ENCODE measurements at regions not wholly inside any gene's neighbourhood (a gene's known extent, or its start where the extent isn't known, plus 50 kb on each side); places are given as distances from the start of the nearest gene placed in this dataset.

GRCh38 chr16:80283466-80284392, 257.1 kb upstream of the DYNLRB2 start:
- no peak for DNase-seq (ENCODE audit: low spot score)
- in situ Hi-C loops (cut with MboI; ENCODE audit: low pct_unique_long_range_greater_than_20kb, low sequenced_read_pairs, unreplicated experiment), result no loop called here
- no peak for TF ChIP-seq CTCF (IDR thresholded peaks at IDR 0.05; ENCODE audit: extremely low read depth, insufficient read depth, missing control alignments)

GRCh38 chr16:80280557-80280956, 260.2 kb upstream of the DYNLRB2 start:
- no peak for DNase-seq (ENCODE audit: low spot score)
- in situ Hi-C loops (cut with MboI; ENCODE audit: low pct_unique_long_range_greater_than_20kb, low sequenced_read_pairs, unreplicated experiment), result no loop called here
- TF ChIP-seq CTCF (IDR thresholded peaks at IDR 0.05; ENCODE audit: extremely low read depth, insufficient read depth, missing control alignments), result no peak

GRCh38 chr16:80279656-80280055, 261.1 kb upstream of the DYNLRB2 start:
- TF ChIP-seq CTCF (IDR thresholded peaks at IDR 0.05; ENCODE audit: extremely low read depth, insufficient read depth, missing control alignments), result no peak
- in situ Hi-C loops (cut with MboI; ENCODE audit: low pct_unique_long_range_greater_than_20kb, low sequenced_read_pairs, unreplicated experiment), result no loop called here

GRCh38 chr16:80277182-80277581, 263.6 kb upstream of the DYNLRB2 start:
- DNase-seq (ENCODE audit: low spot score), result no peak
- TF ChIP-seq CTCF (IDR thresholded peaks at IDR 0.05; ENCODE audit: extremely low read depth, insufficient read depth, missing control alignments), result no peak
- in situ Hi-C loops (cut with MboI; ENCODE audit: low pct_unique_long_range_greater_than_20kb, low sequenced_read_pairs, unreplicated experiment), result no loop called here

More at GRCh38 chr16:80279656-80280055, 261.1 kb upstream of the DYNLRB2 start:
- DNase-seq (ENCODE audit: low spot score), result no peak

- no peak for TF ChIP-seq CTCF (IDR thresholded peaks at IDR 0.05; ENCODE audit: extremely low read depth, insufficient read depth, missing control alignments)
- no peak for DNase-seq (ENCODE audit: low spot score)
- in situ Hi-C loops (cut with MboI; ENCODE audit: low pct_unique_long_range_greater_than_20kb, low sequenced_read_pairs, unreplicated experiment), result no loop called here
These were observed 266.1 kb upstream of the DYNLRB2 start for GRCh38 chr16:80274576-80275191.

- TF ChIP-seq CTCF (IDR thresholded peaks at IDR 0.05; ENCODE audit: extremely low read depth, insufficient read depth, missing control alignments), result no peak
- DNase-seq (ENCODE audit: low spot score), result no peak
- in situ Hi-C loops (cut with MboI; ENCODE audit: low pct_unique_long_range_greater_than_20kb, low sequenced_read_pairs, unreplicated experiment), result no loop called here
These were observed 266.9 kb upstream of the DYNLRB2 start for GRCh38 chr16:80273635-80274538.

Data from GM13977 (cell line).